Stomach (tissue), 8 donors: ENCODE measurements at regions not wholly inside any gene's neighbourhood (a gene's known extent, or its start where the extent isn't known, plus 50 kb on each side); places are given as distances from the start of the nearest gene placed in this dataset.

Experiments used
- DNase-seq, 2 donors: peaks; one replicate each; pipeline versions ENCODE4 v3.0.0 to v3.0.0-alpha.2; 2013 to 2019
- H3K27ac ChIP-seq, 5 donors: fragments of 200-600 bp in 4 of 5; sonication (generic) in 4 of 5; one replicate each; pipeline ENCODE4 v1.5.1; 2013 to 2019; ENCODE audit warnings: mild to moderate bottlenecking in 1 of 5, moderate library complexity in 1 of 5
- H3K27me3 ChIP-seq, 3 donors: fragments of 200-600 bp; sonication (generic); one replicate each; pipeline ENCODE4 v1.5.1; 2017 to 2019; ENCODE audit warnings: mixed run types in 1 of 3
- H3K36me3 ChIP-seq, 4 donors: fragments of 200-600 bp; sonication (generic); 1 replicate in 3 of 4; 2 replicates in 1 of 4; pipeline ENCODE4 v1.5.1; 2016 to 2019
- H3K4me1 ChIP-seq, 4 donors: fragments of 200-600 bp; sonication (generic); one replicate each; pipeline ENCODE4 v1.5.1; 2016 to 2019
- H3K4me3 ChIP-seq, 4 donors: fragments of 200-600 bp; sonication (generic) in 3 of 4; one replicate each; pipeline ENCODE4 v1.5.1; 2016 to 2019; ENCODE audit warnings: mild to moderate bottlenecking in 1 of 4
- H3K9me3 ChIP-seq, 4 donors: fragments of 200-600 bp; sonication (generic); one replicate each; pipeline ENCODE4 v1.5.1; 2016 to 2019
- EP300 ChIP-seq: sonication (generic); formaldehyde crosslinking; IDR thresholded peaks from one replicate; pipeline ENCODE4 v1.6.1; 2017; ENCODE audit warnings: antibody characterized with exemption
- POLR2A ChIP-seq, 4 donors: fragments of 450-650 bp; IDR thresholded peaks; one replicate each; pipeline ENCODE4 v1.6.1; 2016; ENCODE audit warnings: antibody characterized with exemption in 4 of 4, control low read depth in 2 of 4, mild to moderate bottlenecking in 1 of 4, moderate library complexity in 1 of 4
- POLR2AphosphoS5 ChIP-seq, 3 donors: sonication (generic); formaldehyde crosslinking; IDR thresholded peaks; one replicate each; pipeline ENCODE4 v1.6.1; 2016; ENCODE audit warnings: antibody characterized with exemption in 3 of 3
- WGBS, 5 donors: extraction: QIAGEN DNeasy Blood & Tissue Kit in 3 of 5; methylation state at CpG; one replicate each; pipeline versions ENCODE4 v1.1.5 to v1.1.7; 2013 to 2018; 5-methylcytosine and 5-hydroxymethylcytosine counted together
- intact Hi-C: fragments of 100-400 bp; cut with DNase I; formaldehyde crosslinking; loops from one replicate; pipeline ENCODE4 v1.15.1; 2023; ENCODE audit warnings: low total_unique reads
- TF ChIP-seq, protein P1 (sequence below), 7 experiments: fragments of 450-650 bp in 4 of 7; fragments of 200-600 bp in 3 of 7; sonication (generic) in 3 of 7; IDR thresholded peaks; one replicate each; pipeline ENCODE4 v1.5.1; 2016 to 2019; ENCODE audit warnings: antibody characterized with exemption in 7 of 7, control low read depth in 2 of 7, mild to moderate bottlenecking in 1 of 7
- donor health status: healthy with polysubstance abuse.
- donor health status: Bipolar disorder and iron deficiency.
- donor health status: healthy.

DNA sequence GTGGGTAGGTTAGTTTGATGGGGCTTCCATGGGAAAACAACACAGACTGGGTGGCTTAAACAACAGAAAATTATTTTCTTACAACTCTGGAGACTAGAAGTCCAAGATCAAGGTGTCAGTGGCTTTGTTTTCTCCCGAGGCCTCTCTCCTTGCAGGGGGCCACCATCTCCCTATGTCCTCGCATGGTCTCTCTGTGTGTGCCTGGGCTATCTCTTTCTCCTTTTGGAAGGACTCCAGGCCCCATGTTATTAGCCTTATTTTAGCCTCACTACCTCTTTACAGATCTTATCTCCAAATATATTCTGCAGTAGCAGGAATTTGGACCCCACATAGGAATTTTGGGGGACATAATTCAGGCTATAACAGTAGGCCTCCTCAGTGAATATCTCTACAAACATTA lies 372.7 kb upstream of the FAT3 start:
- intact Hi-C loops: no loop called here
- H3K27ac ChIP-seq: no peak overlapping the region
- H3K27me3 ChIP-seq: no peaks in the 10 kb centered on the region
- no peak overlapping the region for H3K4me3 ChIP-seq
- no peaks in the 10 kb centered on the region for H3K9me3 ChIP-seq
- peaks cover 0 to 1% (median 0%) of the 10 kb centered on the region in 4 donors for H3K4me1 ChIP-seq
- TF ChIP-seq, protein P1, sequence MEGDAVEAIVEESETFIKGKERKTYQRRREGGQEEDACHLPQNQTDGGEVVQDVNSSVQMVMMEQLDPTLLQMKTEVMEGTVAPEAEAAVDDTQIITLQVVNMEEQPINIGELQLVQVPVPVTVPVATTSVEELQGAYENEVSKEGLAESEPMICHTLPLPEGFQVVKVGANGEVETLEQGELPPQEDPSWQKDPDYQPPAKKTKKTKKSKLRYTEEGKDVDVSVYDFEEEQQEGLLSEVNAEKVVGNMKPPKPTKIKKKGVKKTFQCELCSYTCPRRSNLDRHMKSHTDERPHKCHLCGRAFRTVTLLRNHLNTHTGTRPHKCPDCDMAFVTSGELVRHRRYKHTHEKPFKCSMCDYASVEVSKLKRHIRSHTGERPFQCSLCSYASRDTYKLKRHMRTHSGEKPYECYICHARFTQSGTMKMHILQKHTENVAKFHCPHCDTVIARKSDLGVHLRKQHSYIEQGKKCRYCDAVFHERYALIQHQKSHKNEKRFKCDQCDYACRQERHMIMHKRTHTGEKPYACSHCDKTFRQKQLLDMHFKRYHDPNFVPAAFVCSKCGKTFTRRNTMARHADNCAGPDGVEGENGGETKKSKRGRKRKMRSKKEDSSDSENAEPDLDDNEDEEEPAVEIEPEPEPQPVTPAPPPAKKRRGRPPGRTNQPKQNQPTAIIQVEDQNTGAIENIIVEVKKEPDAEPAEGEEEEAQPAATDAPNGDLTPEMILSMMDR (IDR thresholded peaks at IDR 0.05): no peak
- TF ChIP-seq EP300 (no peak), POLR2AphosphoS5 (IDR thresholded peaks at IDR 0.05) (no peak), POLR2A (IDR thresholded peaks at IDR 0.05) (no peak)
- WGBS, 5 donors: 80 to 90% (median 88%) methylated on average over 2 of the region's 2 CpGs
- no peaks in the 10 kb centered on the region for H3K36me3 ChIP-seq
- DNase-seq: no peak

DNA sequence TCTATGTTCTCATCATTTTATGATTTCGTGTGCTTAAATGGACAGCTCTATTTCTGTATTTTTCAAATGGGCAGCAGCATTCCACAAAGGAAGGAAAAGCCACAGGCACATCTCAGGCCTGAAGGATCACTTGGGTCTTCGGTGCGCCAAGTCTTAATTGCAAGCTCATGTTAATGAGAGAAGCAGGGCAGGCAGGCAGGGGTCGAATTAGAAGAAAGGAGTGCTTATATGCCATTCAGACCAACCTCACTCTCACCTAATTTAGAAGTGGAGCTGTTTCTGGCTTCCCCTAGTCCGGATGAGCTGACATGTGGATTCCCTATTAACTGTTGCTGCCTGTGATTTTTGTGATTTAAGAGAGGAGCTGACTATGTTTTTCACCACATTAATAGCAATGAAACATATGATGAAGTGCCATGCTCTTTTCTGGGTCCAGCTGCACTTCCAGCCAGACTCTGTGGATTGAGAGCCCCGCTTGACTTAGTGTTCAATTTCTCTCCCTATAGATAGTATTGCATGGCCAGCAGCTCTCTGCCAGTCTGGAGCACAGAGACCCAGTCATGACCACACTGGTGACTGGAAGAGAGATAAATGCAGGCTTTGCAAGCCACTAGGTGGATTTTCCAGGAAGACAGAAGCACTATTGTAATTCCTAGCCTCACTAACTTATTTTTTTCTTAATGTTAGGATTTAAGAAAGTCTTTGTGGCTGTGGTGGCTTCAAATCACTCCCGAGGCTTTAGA lies 373.9 kb upstream of the FAT3 start:
- intact Hi-C loops: no loop called here
- Histone ChIP-seq H3K27me3 (no peaks in the 10 kb centered on the region), H3K36me3 (no peaks in the 10 kb centered on the region), H3K27ac (no peak overlapping the region), H3K9me3 (no peaks in the 10 kb centered on the region), H3K4me1 (peaks cover 0 to 13% (median 2%) of the 10 kb centered on the region in 4 donors), H3K4me3 (no peak overlapping the region)
- no peak for DNase-seq
- TF ChIP-seq, protein P1 (IDR thresholded peaks at IDR 0.05): no peak
- no peak for TF ChIP-seq POLR2A (IDR thresholded peaks at IDR 0.05)
- TF ChIP-seq POLR2AphosphoS5 (IDR thresholded peaks at IDR 0.05): no peak
- TF ChIP-seq EP300: no peak
- 72 to 84% (median 78%) methylated on average over 7 of the region's 7 CpGs for WGBS, 5 donors

GRCh38 chr11:91850021-91850420 lies 374.6 kb upstream of the FAT3 start:
- DNase-seq: no peak
- H3K9me3 ChIP-seq: no peaks in the 10 kb centered on the region
- H3K27me3 ChIP-seq: no peaks in the 10 kb centered on the region
- no peaks in the 10 kb centered on the region for H3K36me3 ChIP-seq
- TF ChIP-seq POLR2A (IDR thresholded peaks at IDR 0.05): no peak
- TF ChIP-seq EP300: no peak
- TF ChIP-seq, protein P1 (IDR thresholded peaks at IDR 0.05): no peak
- TF ChIP-seq POLR2AphosphoS5 (IDR thresholded peaks at IDR 0.05): no peak
- no peak overlapping the region for H3K4me3 ChIP-seq
- H3K27ac ChIP-seq: no peak overlapping the region
- peaks cover 0 to 14% (median 2%) of the 10 kb centered on the region in 4 donors for H3K4me1 ChIP-seq
- WGBS, 5 donors: 85 to 95% (median 88%) methylated on average over 6 of the region's 6 CpGs
- intact Hi-C loops: no loop called here

DNA sequence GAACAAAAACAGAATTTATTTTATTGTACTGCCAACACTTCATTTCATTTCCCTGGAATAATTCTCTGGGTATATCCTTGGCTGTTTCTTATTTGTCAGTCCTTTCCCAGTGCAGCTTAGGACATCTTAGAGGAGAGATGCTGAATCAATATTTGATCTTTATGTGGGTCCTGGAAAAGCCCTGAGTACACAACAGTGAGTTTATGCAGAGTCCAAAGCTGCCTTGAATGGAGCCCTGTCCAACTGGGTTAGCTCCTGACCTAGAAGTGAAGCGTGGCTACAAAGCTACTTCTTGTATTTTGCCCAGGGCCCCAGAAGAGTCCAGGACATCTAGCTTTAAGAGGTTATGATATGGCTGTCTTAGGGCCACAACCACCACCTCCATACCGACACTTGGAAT lies 378.0 kb upstream of the FAT3 start:
- H3K4me3 ChIP-seq: no peak overlapping the region
- H3K36me3 ChIP-seq: no peaks in the 10 kb centered on the region
- no peaks in the 10 kb centered on the region for H3K27me3 ChIP-seq
- peak; percentile 15 to 28 for DNase-seq
- peak overlapping the region in 1 of 5 donors; percentile 13 for H3K27ac ChIP-seq
- WGBS, 5 donors: 47 to 68% (median 55%) methylated on average over 2 of the region's 2 CpGs
- TF ChIP-seq POLR2A (IDR thresholded peaks at IDR 0.05): no peak
- no peak for TF ChIP-seq EP300
- TF ChIP-seq, protein P1 (IDR thresholded peaks at IDR 0.05): no peak
- no peak for TF ChIP-seq POLR2AphosphoS5 (IDR thresholded peaks at IDR 0.05)
- peaks cover 0 to 14% (median 2%) of the 10 kb centered on the region in 4 donors for H3K4me1 ChIP-seq
- intact Hi-C loops: no loop called here
- no peaks in the 10 kb centered on the region for H3K9me3 ChIP-seq
